ENCODE measurements at regions not wholly inside any gene's neighbourhood (a gene's known extent, or its start where the extent isn't known, plus 50 kb on each side); places are given as distances from the start of the nearest gene placed in this dataset.

DNA sequence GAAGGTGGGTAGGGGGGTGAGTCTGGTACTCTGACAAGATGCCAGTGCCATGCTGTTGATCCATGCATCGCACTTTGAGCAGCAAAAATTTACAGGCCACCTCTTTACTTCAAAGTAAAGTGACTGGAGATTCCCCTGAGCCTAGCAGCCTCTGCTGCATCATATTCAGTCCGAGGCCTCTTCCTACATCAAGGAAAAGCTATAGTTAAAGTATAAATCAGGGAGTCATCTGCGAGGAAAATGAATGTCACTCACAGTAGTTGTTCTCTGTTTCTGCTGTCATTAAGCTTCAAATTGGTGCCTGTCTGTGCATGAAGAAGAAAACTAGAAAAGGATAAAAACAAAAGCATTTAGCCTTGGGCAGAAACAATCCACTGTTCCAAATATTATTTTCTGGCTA lies 706.2 kb downstream of the TBL1XR1 start:
- no peak overlapping the region for H2AFZ ChIP-seq (ENCODE audit: low read length)
- no peak overlapping the region for H3K4me2 ChIP-seq (ENCODE audit: low read depth, low read length)
- TF ChIP-seq, protein P1, sequence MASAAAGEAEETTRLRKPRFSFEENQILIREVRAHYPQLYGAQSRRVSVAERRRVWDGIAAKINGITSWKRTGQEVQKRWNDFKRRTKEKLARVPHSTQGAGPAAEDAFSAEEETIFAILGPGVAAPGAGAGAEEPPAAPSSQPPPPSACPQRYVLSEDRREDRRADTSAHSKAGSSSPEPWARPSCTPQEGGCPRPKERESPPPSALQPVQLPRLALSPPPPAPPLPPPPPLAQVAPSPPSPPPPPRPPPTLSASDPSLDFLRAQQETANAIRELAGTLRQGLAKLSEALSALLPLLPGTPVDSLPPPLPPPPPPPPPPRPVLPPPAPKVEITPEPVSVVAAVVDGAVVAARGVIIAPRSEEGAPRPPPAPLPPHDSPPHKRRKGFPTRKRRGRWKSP (CRISPR knock-in tag; IDR thresholded peaks at IDR 0.05) = no peak
- TF ChIP-seq ZNF570 (CRISPR knock-in tag; IDR thresholded peaks at IDR 0.05; ENCODE audit: borderline replicate concordance) (no peak), MEIS1 (CRISPR knock-in tag; IDR thresholded peaks at IDR 0.05; ENCODE audit: borderline replicate concordance) (no peak)
- CTCF ChIA-PET (ENCODE audit: low intra/inter-chr PET ratio, low total read pairs) = no interaction called here
- no peaks in the 10 kb centered on the region for H3K79me2 ChIP-seq (ENCODE audit: insufficient read depth, low read length)
- no peak overlapping the region for H3K9ac ChIP-seq (ENCODE audit: insufficient read depth, low read depth, low read length)
- H3K4me3 ChIP-seq (replicated peaks in 1 of 3; ENCODE audit: insufficient read depth in 1 of 3, low read depth in 2 of 3, low read length in 3 of 3) = no peak overlapping the region
- DNase-seq (ENCODE audit: low spot score) (no peak), FAIRE-seq (no peak), ATAC-seq (no peak)
- intact Hi-C loops (cut with micrococcal nuclease; ENCODE audit: unreplicated experiment) = no loop called here
- no TSS peak for BruUV-seq (replicated peaks)
- no peaks in the 10 kb centered on the region for H4K20me1 ChIP-seq (ENCODE audit: insufficient read depth, low read length)
- 0% methylated on average over 3 of the region's 3 CpGs for WGBS (ENCODE audit: low lambda C conversion rate)
- POLR2A ChIA-PET = no interaction called here
- H3K9me3 ChIP-seq (ENCODE audit: low read length) = no peaks in the 10 kb centered on the region
- in situ Hi-C loops (cut with HindIII; ENCODE audit: extremely low pct_ligation_motif_present, low pct_unique_long_range_greater_than_20kb) = no loop called here
- no peak overlapping the region for H3K27ac ChIP-seq (ENCODE audit: extremely low read length, insufficient read depth, low read length)
- H3K36me3 ChIP-seq (replicated peaks in 1 of 2; ENCODE audit: control insufficient read depth in 1 of 2, insufficient read depth in 2 of 2, low read length in 2 of 2) = no peaks in the 10 kb centered on the region
- H3K27me3 ChIP-seq (ENCODE audit: control insufficient read depth in 1 of 2, insufficient read depth in 2 of 2, low read length in 2 of 2) = no peaks in the 10 kb centered on the region
- H3K4me1 ChIP-seq (ENCODE audit: insufficient read depth, low read length) = no peaks in the 10 kb centered on the region

DNA sequence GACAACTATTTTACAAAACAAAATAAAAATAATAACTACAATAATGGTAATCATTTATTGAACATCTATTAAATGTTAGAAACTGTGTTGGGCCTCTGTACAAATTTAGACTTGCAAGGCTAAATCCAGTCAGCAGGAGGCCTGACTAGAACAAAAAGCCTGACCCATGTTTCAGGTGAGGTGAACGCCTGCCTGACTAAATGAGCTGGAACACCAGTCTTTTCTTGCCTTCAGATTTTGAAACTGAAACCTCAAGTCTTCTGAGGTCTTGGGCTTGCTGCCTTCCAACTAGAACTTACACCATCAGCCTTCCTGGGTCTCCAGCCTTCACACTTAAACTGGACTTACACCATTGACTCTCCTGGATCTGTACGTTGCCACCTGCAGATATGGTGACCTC lies 706.9 kb downstream of the TBL1XR1 start:
- in situ Hi-C loops (cut with HindIII; ENCODE audit: extremely low pct_ligation_motif_present, low pct_unique_long_range_greater_than_20kb) = no loop called here
- no peak overlapping the region for H2AFZ ChIP-seq (ENCODE audit: low read length)
- CTCF ChIA-PET (ENCODE audit: low intra/inter-chr PET ratio, low total read pairs) = no interaction called here
- no peaks in the 10 kb centered on the region for H3K36me3 ChIP-seq (replicated peaks in 1 of 2; ENCODE audit: control insufficient read depth in 1 of 2, insufficient read depth in 2 of 2, low read length in 2 of 2)
- DNase-seq (ENCODE audit: low spot score) = no peak
- no peak overlapping the region for H3K4me3 ChIP-seq (replicated peaks in 1 of 3; ENCODE audit: insufficient read depth in 1 of 3, low read depth in 2 of 3, low read length in 3 of 3)
- no peaks in the 10 kb centered on the region for H3K4me1 ChIP-seq (ENCODE audit: insufficient read depth, low read length)
- TF ChIP-seq SNAPC2 (CRISPR knock-in tag; IDR thresholded peaks at IDR 0.05) = no peak
- no peak for TF ChIP-seq RARG (CRISPR knock-in tag; IDR thresholded peaks at IDR 0.05; ENCODE audit: low read depth)
- TF ChIP-seq, protein P2, sequence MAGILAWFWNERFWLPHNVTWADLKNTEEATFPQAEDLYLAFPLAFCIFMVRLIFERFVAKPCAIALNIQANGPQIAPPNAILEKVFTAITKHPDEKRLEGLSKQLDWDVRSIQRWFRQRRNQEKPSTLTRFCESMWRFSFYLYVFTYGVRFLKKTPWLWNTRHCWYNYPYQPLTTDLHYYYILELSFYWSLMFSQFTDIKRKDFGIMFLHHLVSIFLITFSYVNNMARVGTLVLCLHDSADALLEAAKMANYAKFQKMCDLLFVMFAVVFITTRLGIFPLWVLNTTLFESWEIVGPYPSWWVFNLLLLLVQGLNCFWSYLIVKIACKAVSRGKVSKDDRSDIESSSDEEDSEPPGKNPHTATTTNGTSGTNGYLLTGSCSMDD (CRISPR knock-in tag; IDR thresholded peaks at IDR 0.05) = no peak
- TF ChIP-seq IKZF1 (IDR thresholded peaks at IDR 0.05) = no peak
- TF ChIP-seq, protein P3, sequence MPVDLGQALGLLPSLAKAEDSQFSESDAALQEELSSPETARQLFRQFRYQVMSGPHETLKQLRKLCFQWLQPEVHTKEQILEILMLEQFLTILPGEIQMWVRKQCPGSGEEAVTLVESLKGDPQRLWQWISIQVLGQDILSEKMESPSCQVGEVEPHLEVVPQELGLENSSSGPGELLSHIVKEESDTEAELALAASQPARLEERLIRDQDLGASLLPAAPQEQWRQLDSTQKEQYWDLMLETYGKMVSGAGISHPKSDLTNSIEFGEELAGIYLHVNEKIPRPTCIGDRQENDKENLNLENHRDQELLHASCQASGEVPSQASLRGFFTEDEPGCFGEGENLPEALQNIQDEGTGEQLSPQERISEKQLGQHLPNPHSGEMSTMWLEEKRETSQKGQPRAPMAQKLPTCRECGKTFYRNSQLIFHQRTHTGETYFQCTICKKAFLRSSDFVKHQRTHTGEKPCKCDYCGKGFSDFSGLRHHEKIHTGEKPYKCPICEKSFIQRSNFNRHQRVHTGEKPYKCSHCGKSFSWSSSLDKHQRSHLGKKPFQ (CRISPR knock-in tag; IDR thresholded peaks at IDR 0.05; ENCODE audit: insufficient replicate concordance) = no peak
- TF ChIP-seq MAF1 (CRISPR knock-in tag; IDR thresholded peaks at IDR 0.05; ENCODE audit: borderline replicate concordance) = no peak
- TF ChIP-seq NCOA2 (CRISPR knock-in tag; IDR thresholded peaks at IDR 0.05) = no peak
- no peak for TF ChIP-seq PTBP1 (IDR thresholded peaks at IDR 0.05; ENCODE audit: low read depth, low read length, poor library complexity, severe bottlenecking)
- H4K20me1 ChIP-seq (ENCODE audit: insufficient read depth, low read length) = no peaks in the 10 kb centered on the region
- no peak overlapping the region for H3K4me2 ChIP-seq (ENCODE audit: low read depth, low read length)
- intact Hi-C loops (cut with micrococcal nuclease; ENCODE audit: unreplicated experiment) = no loop called here
- 0% methylated on average over 2 of the region's 2 CpGs for WGBS (ENCODE audit: low lambda C conversion rate)
- ATAC-seq = no peak
- BruUV-seq (replicated peaks) = no TSS peak
- POLR2A ChIA-PET = no interaction called here
- no peaks in the 10 kb centered on the region for H3K9me3 ChIP-seq (ENCODE audit: low read length)
- no peak overlapping the region for H3K27ac ChIP-seq (ENCODE audit: extremely low read length, insufficient read depth, low read length)
- no peaks in the 10 kb centered on the region for H3K79me2 ChIP-seq (ENCODE audit: insufficient read depth, low read length)
- H3K27me3 ChIP-seq (ENCODE audit: control insufficient read depth in 1 of 2, insufficient read depth in 2 of 2, low read length in 2 of 2) = no peaks in the 10 kb centered on the region
- FAIRE-seq = no peak
- no peak overlapping the region for H3K9ac ChIP-seq (ENCODE audit: insufficient read depth, low read depth, low read length)
